Erythroblast (primary cell): ENCODE measurements at regions not wholly inside any gene's neighbourhood (a gene's known extent, or its start where the extent isn't known, plus 50 kb on each side); places are given as distances from the start of the nearest gene placed in this dataset.
"Not testable (repeated sequence)": the region's sequence is repeated elsewhere in the genome, so short reads cannot be mapped to it uniquely, and the experiment has no call there.

Experiments used
- GATA1 ChIP-seq: IDR thresholded peaks from 2 replicates; pipeline ENCODE4 v1.6.1; 2011; ENCODE audit warnings: low read depth, mild to moderate bottlenecking, control low read depth, low read length, moderate library complexity
- POLR2A ChIP-seq: IDR thresholded peaks from 2 replicates; pipeline ENCODE4 v1.6.1; 2011; ENCODE audit warnings: mild to moderate bottlenecking, low read length

DNA sequence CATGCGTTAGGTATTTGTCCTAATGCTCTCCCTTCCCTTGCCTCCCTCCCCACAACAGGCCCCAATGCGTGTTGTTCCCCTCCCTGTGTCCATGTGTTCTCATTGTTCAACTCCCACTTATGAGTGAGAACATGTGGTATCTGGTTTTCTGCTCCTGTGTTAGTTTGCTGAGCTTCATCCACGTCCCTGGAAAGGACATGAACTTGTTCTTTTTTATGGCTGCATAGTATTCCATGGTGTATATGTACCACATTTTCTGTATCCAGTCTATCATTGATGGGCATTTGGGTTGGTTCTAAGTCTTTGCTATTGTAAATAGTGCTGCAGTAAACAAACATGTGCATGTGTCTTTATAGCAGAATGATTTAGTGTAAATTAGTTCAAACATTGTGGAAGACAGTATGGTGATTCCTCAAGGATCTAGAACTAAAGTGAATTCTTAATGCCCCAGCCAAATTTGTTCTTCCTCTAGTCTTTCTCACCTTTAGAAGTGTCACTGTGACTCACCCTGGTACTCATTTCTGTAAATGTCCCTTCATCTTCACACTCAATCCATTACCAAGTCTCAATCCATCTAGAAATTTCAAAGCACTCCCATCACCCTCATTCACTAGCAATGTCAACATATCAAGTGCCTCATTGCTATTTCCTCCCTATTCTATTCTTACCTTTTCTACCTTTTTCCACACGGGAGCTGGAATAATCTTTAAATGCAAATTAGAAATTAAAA, 123.9 kb downstream of the MREG start:
- not testable (repeated sequence) for TF ChIP-seq POLR2A, GATA1
